K562 (cell line): ENCODE measurements at regions not wholly inside any gene's neighbourhood (a gene's known extent, or its start where the extent isn't known, plus 50 kb on each side); places are given as distances from the start of the nearest gene placed in this dataset.

Experiments used
- CTCF ChIP-seq, 3 experiments: IDR thresholded peaks in 2 of 3; conservative IDR thresholded peaks in 1 of 3; 2 replicates each; pipeline ENCODE4 v1.5.1; 2011 to 2012; ENCODE audit warnings: low read length in 3 of 3, mild to moderate bottlenecking in 3 of 3, control low read depth in 2 of 3, improper control_type of control experiment in 1 of 3, inconsistent platforms in 1 of 3, low read depth in 1 of 3, mixed read lengths in 1 of 3, moderate library complexity in 1 of 3; ENCODE audit not compliant: insufficient read depth in 2 of 3
- DMBX1 ChIP-seq: fragments of 250-450 bp; sonication (Bioruptor Pico); IDR thresholded peaks from 2 replicates; pipeline ENCODE4 v1.8.0; 2022; ENCODE audit warnings: inconsistent platforms, mild to moderate bottlenecking, moderate library complexity, borderline replicate concordance
- GTF2F1 ChIP-seq: IDR thresholded peaks from 2 replicates; pipeline ENCODE4 v1.6.1; 2011; ENCODE audit warnings: low read depth, low read length, improper control_type of control experiment
- HMG20A ChIP-seq: fragments of 450-650 bp; formaldehyde crosslinking; conservative IDR thresholded peaks from 2 replicates; pipeline ENCODE4 v1.4.0; 2020; ENCODE audit warnings: mild to moderate bottlenecking, mixed read lengths
- JUN ChIP-seq, 2 experiments: sonication (generic) in 1 of 2; formaldehyde crosslinking in 1 of 2; IDR thresholded peaks; 2 replicates each; pipeline versions ENCODE4 v1.6.1 to v1.8.0; 2012 to 2022; ENCODE audit warnings: borderline replicate concordance in 2 of 2, mild to moderate bottlenecking in 2 of 2, improper control_type of control experiment in 1 of 2, low read depth in 1 of 2, low read length in 1 of 2, missing genetic modification reagents in 1 of 2
- MEIS2 ChIP-seq: fragments of 450-650 bp; IDR thresholded peaks from 2 replicates; pipeline ENCODE4 v1.6.1; 2014; ENCODE audit warnings: mild to moderate bottlenecking; ENCODE audit not compliant: partially characterized antibody
- NR2C2 ChIP-seq, 2 experiments: fragments of 200-800 bp in 1 of 2; sonication (Bioruptor generic) in 1 of 2; sonication (generic) in 1 of 2; formaldehyde crosslinking in 1 of 2; IDR thresholded peaks; 2 replicates each; pipeline versions ENCODE4 v1.6.1 to v1.8.0; 2016 to 2022; ENCODE audit warnings: mild to moderate bottlenecking in 1 of 2, missing compliant biosample characterization in 1 of 2, missing genetic modification characterization in 1 of 2, missing genetic modification reagents in 1 of 2
- SP2 ChIP-seq: IDR thresholded peaks from 2 replicates; pipeline ENCODE4 v1.6.1; 2011; ENCODE audit warnings: mild to moderate bottlenecking, low read depth, low read length, moderate library complexity; ENCODE audit not compliant: poor library complexity, severe bottlenecking; ENCODE audit errors: extremely low read depth
- THRB ChIP-seq: fragments of 450-650 bp; formaldehyde crosslinking; conservative IDR thresholded peaks from 2 replicates; pipeline ENCODE4 v1.4.0; 2022; ENCODE audit warnings: mild to moderate bottlenecking, missing genetic modification characterization
- ZHX1 ChIP-seq: fragments of 150-350 bp; conservative IDR thresholded peaks from 2 replicates; pipeline ENCODE4 v1.6.1; 2014; ENCODE audit warnings: low read length
- TF ChIP-seq, protein P1 (sequence below): sonication (generic); formaldehyde crosslinking; IDR thresholded peaks from 2 replicates; pipeline ENCODE4 v1.8.1; 2023; ENCODE audit warnings: mild to moderate bottlenecking, missing genetic modification reagents

GRCh38 chr9:118238139-118238538 lies 533.9 kb downstream of the TLR4 start:
- TF ChIP-seq ZHX1 (no peak), GTF2F1 (no peak), HMG20A (CRISPR knock-in tag) (no peak), THRB (no peak), JUN (IDR thresholded peaks at IDR 0.05; ENCODE audit: borderline replicate concordance, low read depth, low read length) (no peak), JUN (CRISPR knock-in tag; IDR thresholded peaks at IDR 0.05; ENCODE audit: borderline replicate concordance) (no peak), DMBX1 (CRISPR knock-in tag) (no peak), SP2 (no peak), MEIS2 (no peak), CTCF (IDR thresholded peaks at IDR 0.05 in 2 of 3, conservative IDR thresholded peaks at IDR 0.05 in 1 of 3; ENCODE audit: insufficient read depth in 2 of 3, low read depth in 1 of 3, low read length in 3 of 3) (no peak), NR2C2 (CRISPR knock-in tag; IDR thresholded peaks at IDR 0.05) (no peak), NR2C2 (tag; IDR thresholded peaks at IDR 0.05) (no peak)
- TF ChIP-seq, protein P1, sequence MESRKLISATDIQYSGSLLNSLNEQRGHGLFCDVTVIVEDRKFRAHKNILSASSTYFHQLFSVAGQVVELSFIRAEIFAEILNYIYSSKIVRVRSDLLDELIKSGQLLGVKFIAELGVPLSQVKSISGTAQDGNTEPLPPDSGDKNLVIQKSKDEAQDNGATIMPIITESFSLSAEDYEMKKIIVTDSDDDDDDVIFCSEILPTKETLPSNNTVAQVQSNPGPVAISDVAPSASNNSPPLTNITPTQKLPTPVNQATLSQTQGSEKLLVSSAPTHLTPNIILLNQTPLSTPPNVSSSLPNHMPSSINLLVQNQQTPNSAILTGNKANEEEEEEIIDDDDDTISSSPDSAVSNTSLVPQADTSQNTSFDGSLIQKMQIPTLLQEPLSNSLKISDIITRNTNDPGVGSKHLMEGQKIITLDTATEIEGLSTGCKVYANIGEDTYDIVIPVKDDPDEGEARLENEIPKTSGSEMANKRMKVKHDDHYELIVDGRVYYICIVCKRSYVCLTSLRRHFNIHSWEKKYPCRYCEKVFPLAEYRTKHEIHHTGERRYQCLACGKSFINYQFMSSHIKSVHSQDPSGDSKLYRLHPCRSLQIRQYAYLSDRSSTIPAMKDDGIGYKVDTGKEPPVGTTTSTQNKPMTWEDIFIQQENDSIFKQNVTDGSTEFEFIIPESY (CRISPR knock-in tag), result no peak
